ENCODE measurements at regions not wholly inside any gene's neighbourhood (a gene's known extent, or its start where the extent isn't known, plus 50 kb on each side); places are given as distances from the start of the nearest gene placed in this dataset.

GRCh38 chr2:118477111-118477862 lies 370.2 kb downstream of the EN1 start:
- Histone ChIP-seq H3K4me1 (no peaks in the 10 kb centered on the region), H3K27me3 (no peaks in the 10 kb centered on the region), H3K27ac (no peak overlapping the region), H3K4me3 (no peak overlapping the region), H3K36me3 (no peaks in the 10 kb centered on the region), H3K9me3 (no peaks in the 10 kb centered on the region)
- intact Hi-C loops (cut with DNase I; ENCODE audit: low total_unique reads) = no loop called here
- in situ Hi-C loops (cut with MboI; ENCODE audit: low sequenced_read_pairs in 4 of 4) = no loop called here
- ATAC-seq (no peak), DNase-seq (no peak)
- TF ChIP-seq CTCF (IDR thresholded peaks at IDR 0.05 in 4 of 5, conservative IDR thresholded peaks at IDR 0.05 in 1 of 5) (no peak), POLR2A (IDR thresholded peaks at IDR 0.05) (no peak)

- in situ Hi-C loops (cut with MboI; ENCODE audit: low sequenced_read_pairs in 4 of 4) (no loop called here), intact Hi-C loops (cut with DNase I; ENCODE audit: low total_unique reads) (no loop called here)
- Histone ChIP-seq H3K4me3 (no peak overlapping the region), H3K27ac (no peak overlapping the region), H3K36me3 (no peaks in the 10 kb centered on the region), H3K9me3 (no peaks in the 10 kb centered on the region), H3K4me1 (no peaks in the 10 kb centered on the region), H3K27me3 (no peaks in the 10 kb centered on the region)
- TF ChIP-seq CTCF (IDR thresholded peaks at IDR 0.05 in 4 of 5, conservative IDR thresholded peaks at IDR 0.05 in 1 of 5) = no peak
- no peak for TF ChIP-seq POLR2A (IDR thresholded peaks at IDR 0.05)
- DNase-seq = no peak
- no peak for ATAC-seq
Measured at GRCh38 chr2:118475622-118476205, 371.7 kb downstream of the EN1 start.

- H3K9me3 ChIP-seq = no peaks in the 10 kb centered on the region
- H3K4me1 ChIP-seq = no peaks in the 10 kb centered on the region
- in situ Hi-C loops (cut with MboI; ENCODE audit: low sequenced_read_pairs in 4 of 4) = no loop called here
- intact Hi-C loops (cut with DNase I; ENCODE audit: low total_unique reads) = no loop called here
- H3K36me3 ChIP-seq = no peaks in the 10 kb centered on the region
- H3K27ac ChIP-seq = no peak overlapping the region
- H3K4me3 ChIP-seq = no peak overlapping the region
- H3K27me3 ChIP-seq = no peaks in the 10 kb centered on the region
- TF ChIP-seq CTCF (IDR thresholded peaks at IDR 0.05 in 4 of 5, conservative IDR thresholded peaks at IDR 0.05 in 1 of 5) (no peak), POLR2A (IDR thresholded peaks at IDR 0.05) (no peak)
- no peak for ATAC-seq
- no peak for DNase-seq
Measured at GRCh38 chr2:118474541-118474920, 372.9 kb downstream of the EN1 start.

GRCh38 chr2:118473846-118474540 lies 373.5 kb downstream of the EN1 start:
- intact Hi-C loops (cut with DNase I; ENCODE audit: low total_unique reads) (no loop called here), in situ Hi-C loops (cut with MboI; ENCODE audit: low sequenced_read_pairs in 4 of 4) (no loop called here)
- H3K27me3 ChIP-seq = no peaks in the 10 kb centered on the region

More at GRCh38 chr2:118473846-118474540, 373.5 kb downstream of the EN1 start:
- no peak overlapping the region for H3K4me3 ChIP-seq
- ATAC-seq = no peak
- no peaks in the 10 kb centered on the region for H3K36me3 ChIP-seq
- no peak for TF ChIP-seq POLR2A (IDR thresholded peaks at IDR 0.05)
- no peak for TF ChIP-seq CTCF (IDR thresholded peaks at IDR 0.05 in 4 of 5, conservative IDR thresholded peaks at IDR 0.05 in 1 of 5)
- H3K4me1 ChIP-seq = no peaks in the 10 kb centered on the region
- no peaks in the 10 kb centered on the region for H3K9me3 ChIP-seq
- DNase-seq = no peak
- no peak overlapping the region for H3K27ac ChIP-seq
